ENCODE measurements at regions not wholly inside any gene's neighbourhood (a gene's known extent, or its start where the extent isn't known, plus 50 kb on each side); places are given as distances from the start of the nearest gene placed in this dataset.

DNA sequence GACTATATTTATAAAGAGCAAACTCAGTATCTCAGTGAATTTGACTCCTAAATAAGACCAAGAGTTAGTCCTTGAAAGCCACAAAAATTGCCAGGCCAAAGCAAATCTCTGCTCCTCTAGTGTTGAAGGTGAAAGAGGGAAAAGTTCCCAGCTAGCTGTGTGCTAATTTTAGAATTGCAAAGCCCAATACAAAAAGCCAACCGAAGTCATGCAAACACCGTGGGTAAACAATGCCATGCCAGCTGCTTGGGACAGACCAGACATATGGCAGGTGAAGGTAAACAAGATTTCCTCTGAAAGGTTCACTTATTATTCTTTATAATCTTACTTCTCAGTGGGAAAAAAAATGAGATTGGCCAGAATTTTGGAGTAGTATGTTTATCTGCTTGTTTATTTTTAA, 80.5 kb upstream of the LNX1 start:
- TF ChIP-seq EZH2 (IDR thresholded peaks at IDR 0.05; ENCODE audit: low read length, unreplicated experiment) (no peak), EZH2phosphoT487 (IDR thresholded peaks at IDR 0.05; ENCODE audit: borderline replicate concordance, low read length) (no peak)
- TF ChIP-seq, protein P1, sequence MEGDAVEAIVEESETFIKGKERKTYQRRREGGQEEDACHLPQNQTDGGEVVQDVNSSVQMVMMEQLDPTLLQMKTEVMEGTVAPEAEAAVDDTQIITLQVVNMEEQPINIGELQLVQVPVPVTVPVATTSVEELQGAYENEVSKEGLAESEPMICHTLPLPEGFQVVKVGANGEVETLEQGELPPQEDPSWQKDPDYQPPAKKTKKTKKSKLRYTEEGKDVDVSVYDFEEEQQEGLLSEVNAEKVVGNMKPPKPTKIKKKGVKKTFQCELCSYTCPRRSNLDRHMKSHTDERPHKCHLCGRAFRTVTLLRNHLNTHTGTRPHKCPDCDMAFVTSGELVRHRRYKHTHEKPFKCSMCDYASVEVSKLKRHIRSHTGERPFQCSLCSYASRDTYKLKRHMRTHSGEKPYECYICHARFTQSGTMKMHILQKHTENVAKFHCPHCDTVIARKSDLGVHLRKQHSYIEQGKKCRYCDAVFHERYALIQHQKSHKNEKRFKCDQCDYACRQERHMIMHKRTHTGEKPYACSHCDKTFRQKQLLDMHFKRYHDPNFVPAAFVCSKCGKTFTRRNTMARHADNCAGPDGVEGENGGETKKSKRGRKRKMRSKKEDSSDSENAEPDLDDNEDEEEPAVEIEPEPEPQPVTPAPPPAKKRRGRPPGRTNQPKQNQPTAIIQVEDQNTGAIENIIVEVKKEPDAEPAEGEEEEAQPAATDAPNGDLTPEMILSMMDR (conservative IDR thresholded peaks at IDR 0.05; ENCODE audit: low read depth, low read length), result no peak
- H3K36me3 ChIP-seq (ENCODE audit: low read depth, low read length), result no peaks in the 10 kb centered on the region
- no peaks in the 10 kb centered on the region for H3K9me3 ChIP-seq (ENCODE audit: low read length)
- BruUV-seq (replicated peaks), result no TSS peak
- intact Hi-C loops (cut with micrococcal nuclease), result no loop called here
- no peaks in the 10 kb centered on the region for H3K9me2 ChIP-seq (replicated peaks; ENCODE audit: low read length)
- H3K4me2 ChIP-seq (ENCODE audit: low read length), result no peak overlapping the region
- ChIA-PET POLR2A (ENCODE audit: unreplicated experiment) (no interaction called here), CTCF (no interaction called here)
- H3K27me3 ChIP-seq (ENCODE audit: low read length), result no peaks in the 10 kb centered on the region
- no peaks in the 10 kb centered on the region for H3K79me2 ChIP-seq (ENCODE audit: low read length)
- no peak overlapping the region for H3K27ac ChIP-seq (ENCODE audit: low read length)
- H3K4me1 ChIP-seq (ENCODE audit: insufficient read depth, low read length), result no peaks in the 10 kb centered on the region
- DNase-seq, result no peak
- no peak overlapping the region for H2AFZ ChIP-seq (ENCODE audit: low read length)
- H3F3A ChIP-seq (ENCODE audit: low read length, unreplicated experiment), result no peaks in the 10 kb centered on the region
- ATAC-seq, result no peak
- H3K9ac ChIP-seq (ENCODE audit: low read length), result no peak overlapping the region
- H3K4me3 ChIP-seq (ENCODE audit: low read length), result no peak overlapping the region
- H4K20me1 ChIP-seq (ENCODE audit: low read length), result no peaks in the 10 kb centered on the region

DNA sequence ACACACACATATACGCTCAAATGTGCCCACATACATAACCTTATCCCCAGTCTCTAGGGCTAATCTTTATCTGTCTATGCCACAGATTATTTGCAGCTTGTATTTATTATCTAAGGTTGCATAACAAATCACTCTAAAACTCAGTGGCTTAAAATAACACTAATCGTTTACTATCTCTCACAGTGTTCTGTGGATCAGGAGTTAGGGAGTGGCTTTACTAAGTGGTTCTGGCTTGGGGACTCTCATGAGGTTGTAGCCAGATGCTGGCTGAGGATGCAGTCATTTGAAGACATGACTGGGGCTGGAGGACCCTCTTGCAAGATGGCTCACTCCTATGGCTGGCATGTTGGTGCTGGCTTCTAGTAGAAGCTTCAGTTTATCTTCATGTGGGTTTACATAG, 68.5 kb upstream of the LNX1 start:
- ATAC-seq (no peak), DNase-seq (no peak)
- TF ChIP-seq, protein P1 (conservative IDR thresholded peaks at IDR 0.05; ENCODE audit: low read depth, low read length), result no peak
- TF ChIP-seq EZH2 (IDR thresholded peaks at IDR 0.05; ENCODE audit: low read length, unreplicated experiment), result no peak
- TF ChIP-seq EZH2phosphoT487 (IDR thresholded peaks at IDR 0.05; ENCODE audit: borderline replicate concordance, low read length), result no peak
- intact Hi-C loops (cut with micrococcal nuclease), result no loop called here
- H4K20me1 ChIP-seq (ENCODE audit: low read length), result no peaks in the 10 kb centered on the region
- H3K4me1 ChIP-seq (ENCODE audit: insufficient read depth, low read length), result peaks cover 6% of the 10 kb centered on the region; the same call in 1 of the 2 replicates
- H3K9me2 ChIP-seq (replicated peaks; ENCODE audit: low read length), result no peaks in the 10 kb centered on the region
- H3K36me3 ChIP-seq (ENCODE audit: low read depth, low read length), result no peaks in the 10 kb centered on the region
- no peaks in the 10 kb centered on the region for H3K79me2 ChIP-seq (ENCODE audit: low read length)
- no peaks in the 10 kb centered on the region for H3K9me3 ChIP-seq (ENCODE audit: low read length)
- H3F3A ChIP-seq (ENCODE audit: low read length, unreplicated experiment), result no peaks in the 10 kb centered on the region
- no peak overlapping the region for H2AFZ ChIP-seq (ENCODE audit: low read length)
- no peak overlapping the region for H3K4me3 ChIP-seq (ENCODE audit: low read length)
- CTCF ChIA-PET, result no interaction called here
- no TSS peak for BruUV-seq (replicated peaks)
- no peak overlapping the region for H3K9ac ChIP-seq (ENCODE audit: low read length)
- POLR2A ChIA-PET (ENCODE audit: unreplicated experiment), result no interaction called here
- H3K4me2 ChIP-seq (ENCODE audit: low read length), result no peak overlapping the region
- H3K27me3 ChIP-seq (ENCODE audit: low read length), result no peaks in the 10 kb centered on the region
- H3K27ac ChIP-seq (ENCODE audit: low read length), result no peak overlapping the region

DNA sequence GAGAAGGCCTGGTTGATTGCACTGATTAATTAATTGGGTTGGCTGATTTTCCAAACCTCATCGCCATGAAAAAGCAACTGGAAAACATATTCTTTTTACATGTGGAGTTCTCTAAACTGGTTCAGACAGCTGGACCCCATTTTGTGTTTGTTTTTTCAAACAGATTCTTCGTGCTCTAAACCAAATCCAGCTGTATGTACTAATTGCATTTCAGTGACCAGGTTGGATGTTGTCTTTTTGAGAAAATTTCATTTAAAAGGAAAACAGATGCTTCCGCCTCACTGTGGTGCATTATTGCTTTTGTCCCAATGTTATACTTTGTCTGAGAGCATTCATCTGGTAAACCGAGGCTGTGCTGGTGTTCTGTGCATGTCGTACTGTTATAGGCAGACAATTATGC, 67.8 kb upstream of the LNX1 start:
- no peaks in the 10 kb centered on the region for H3K9me3 ChIP-seq (ENCODE audit: low read length)
- H3K79me2 ChIP-seq (ENCODE audit: low read length), result no peaks in the 10 kb centered on the region
- H2AFZ ChIP-seq (ENCODE audit: low read length), result no peak overlapping the region
- H4K20me1 ChIP-seq (ENCODE audit: low read length), result no peaks in the 10 kb centered on the region
- DNase-seq, result no peak
- no peak overlapping the region for H3K4me3 ChIP-seq (ENCODE audit: low read length)
- POLR2A ChIA-PET (ENCODE audit: unreplicated experiment), result no interaction called here
- no peak overlapping the region for H3K4me2 ChIP-seq (ENCODE audit: low read length)
- H3K36me3 ChIP-seq (ENCODE audit: low read depth, low read length), result no peaks in the 10 kb centered on the region
- no peak overlapping the region for H3K9ac ChIP-seq (ENCODE audit: low read length)
- peaks cover 12% of the 10 kb centered on the region; the same call in 1 of the 2 replicates for H3K4me1 ChIP-seq (ENCODE audit: insufficient read depth, low read length)
- no peaks in the 10 kb centered on the region for H3K9me2 ChIP-seq (replicated peaks; ENCODE audit: low read length)
- no peaks in the 10 kb centered on the region for H3F3A ChIP-seq (ENCODE audit: low read length, unreplicated experiment)
- intact Hi-C loops (cut with micrococcal nuclease), result no loop called here
- H3K27ac ChIP-seq (ENCODE audit: low read length), result no peak overlapping the region
- CTCF ChIA-PET, result no interaction called here
- no peaks in the 10 kb centered on the region for H3K27me3 ChIP-seq (ENCODE audit: low read length)
- no TSS peak for BruUV-seq (replicated peaks)
- TF ChIP-seq, protein P1 (conservative IDR thresholded peaks at IDR 0.05; ENCODE audit: low read depth, low read length), result no peak
- TF ChIP-seq EZH2phosphoT487 (IDR thresholded peaks at IDR 0.05; ENCODE audit: borderline replicate concordance, low read length) (no peak), EZH2 (IDR thresholded peaks at IDR 0.05; ENCODE audit: low read length, unreplicated experiment) (no peak)
- ATAC-seq, result no peak
